ENCODE measurements at regions not wholly inside any gene's neighbourhood (a gene's known extent, or its start where the extent isn't known, plus 50 kb on each side); places are given as distances from the start of the nearest gene placed in this dataset.

GRCh38 chr14:36055052-36055378, 121.5 kb downstream of the PTCSC3 start:
- intact Hi-C loops (cut with micrococcal nuclease), result no loop called here
- H3K36me3 ChIP-seq (ENCODE audit: control insufficient read depth in 1 of 2, insufficient read depth in 2 of 2, low read length in 2 of 2), result no peaks in the 10 kb centered on the region

More at GRCh38 chr14:36055052-36055378, 121.5 kb downstream of the PTCSC3 start:
- H3K4me2 ChIP-seq (ENCODE audit: low read length), result no peak overlapping the region
- H3K9ac ChIP-seq (ENCODE audit: low read length), result no peak overlapping the region
- no TSS peak for BruUV-seq (replicated peaks)
- H3K79me2 ChIP-seq (ENCODE audit: insufficient read depth, low read length), result no peaks in the 10 kb centered on the region
- POLR2A ChIA-PET, result no interaction called here
- peaks cover 9 to 10% of the 10 kb centered on the region in 2 experiments for H3K4me1 ChIP-seq (ENCODE audit: control insufficient read depth in 1 of 2, insufficient read depth in 2 of 2, low read length in 2 of 2)
- ATAC-seq, result no peak
- no peaks in the 10 kb centered on the region for H3K27me3 ChIP-seq (ENCODE audit: insufficient read depth, low read length)
- CTCF ChIA-PET, result no interaction called here
- no peak overlapping the region for H3K27ac ChIP-seq (ENCODE audit: low read depth, low read length)
- no peaks in the 10 kb centered on the region for H4K20me1 ChIP-seq (ENCODE audit: insufficient read depth)
- H2AFZ ChIP-seq (ENCODE audit: low read depth, low read length, poor library complexity, severe bottlenecking), result no peak overlapping the region
- RAD21 ChIA-PET (ENCODE audit: low non-redundant PET in 1 of 2, low total read pairs in 2 of 2, uncharacterized antibody in 2 of 2, unreplicated experiment in 2 of 2), result no interaction called here
- DNase-seq (ENCODE audit: low read depth, low spot score), result no peak
- H3K4me3 ChIP-seq (replicated peaks in 1 of 2; ENCODE audit: low read depth in 1 of 2, low read length in 2 of 2), result no peak overlapping the region
- H3K9me3 ChIP-seq (ENCODE audit: control insufficient read depth in 1 of 2, insufficient read depth in 1 of 2, low read depth in 1 of 2, low read length in 2 of 2), result no peaks in the 10 kb centered on the region
- H3K9me2 ChIP-seq (ENCODE audit: insufficient read depth), result no peaks in the 10 kb centered on the region
- TF ChIP-seq ZNF274 (IDR thresholded peaks at IDR 0.05; ENCODE audit: low read depth, low read length) (no peak), ZFX (IDR thresholded peaks at IDR 0.05) (no peak), SP1 (IDR thresholded peaks at IDR 0.05; ENCODE audit: low read depth) (no peak), CTCF (IDR thresholded peaks at IDR 0.05 in 2 of 3, conservative IDR thresholded peaks at IDR 0.05 in 1 of 3; ENCODE audit: borderline replicate concordance in 1 of 3, insufficient read depth in 1 of 3, low read depth in 2 of 3, low read length in 2 of 3) (no peak), RAD21 (IDR thresholded peaks at IDR 0.05; ENCODE audit: low read depth) (no peak), REST (IDR thresholded peaks at IDR 0.05; ENCODE audit: low read depth) (no peak)

Measured in HCT116 (cell line).